Left lung (tissue), 4 donors: ENCODE measurements at regions not wholly inside any gene's neighbourhood (a gene's known extent, or its start where the extent isn't known, plus 50 kb on each side); places are given as distances from the start of the nearest gene placed in this dataset.

Experiments used
- ATAC-seq: fragments of 200-7000 bp; cut with Tn5 transposase; one replicate; pipeline ENCODE4 v1.9.1; 2020; ENCODE audit warnings: moderate library complexity
- DNase-seq, 4 donors: peaks; one replicate each; pipeline ENCODE4 v3.0.0-alpha.2; 2013 to 2020
- H3K27ac ChIP-seq, 2 donors: fragments of 200-600 bp; sonication (generic) in 1 of 2; one replicate each; pipeline versions ENCODE4 v1.5.0 to v1.8.0; 2020 to 2021
- H3K27me3 ChIP-seq, 2 donors: fragments of 200-600 bp; sonication (generic) in 1 of 2; one replicate each; pipeline versions ENCODE4 v1.5.0 to v1.8.0; 2020 to 2021
- H3K36me3 ChIP-seq, 2 donors: fragments of 200-600 bp; sonication (generic) in 1 of 2; one replicate each; pipeline versions ENCODE4 v1.5.0 to v1.8.0; 2020 to 2021
- H3K4me1 ChIP-seq, 2 donors: fragments of 200-600 bp; one replicate each; pipeline ENCODE4 v1.8.0; 2021
- H3K4me3 ChIP-seq, 2 donors: fragments of 200-600 bp; sonication (generic) in 1 of 2; one replicate each; pipeline versions ENCODE4 v1.5.0 to v1.8.0; 2020 to 2021; ENCODE audit warnings: mild to moderate bottlenecking in 1 of 2
- H3K9me3 ChIP-seq, 2 donors: fragments of 200-600 bp; sonication (generic) in 1 of 2; one replicate each; pipeline versions ENCODE4 v1.5.0 to v1.8.0; 2020 to 2021
- CTCF ChIP-seq, 2 donors: fragments of 200-600 bp; sonication (generic) in 1 of 2; IDR thresholded peaks; one replicate each; pipeline versions ENCODE4 v1.5.0 to v1.8.0; 2021; ENCODE audit warnings: antibody characterized with exemption in 2 of 2
- intact Hi-C, 2 donors: fragments of 100-400 bp; cut with DNase I; formaldehyde crosslinking; loops; one replicate each; pipeline versions ENCODE4 v1.11.2 to v1.14.2; 2022
- donor health status: DM: no; HTN: yes; CAD: no.
- donor health status: DM: no; HTN: no; CAD: no.

DNA sequence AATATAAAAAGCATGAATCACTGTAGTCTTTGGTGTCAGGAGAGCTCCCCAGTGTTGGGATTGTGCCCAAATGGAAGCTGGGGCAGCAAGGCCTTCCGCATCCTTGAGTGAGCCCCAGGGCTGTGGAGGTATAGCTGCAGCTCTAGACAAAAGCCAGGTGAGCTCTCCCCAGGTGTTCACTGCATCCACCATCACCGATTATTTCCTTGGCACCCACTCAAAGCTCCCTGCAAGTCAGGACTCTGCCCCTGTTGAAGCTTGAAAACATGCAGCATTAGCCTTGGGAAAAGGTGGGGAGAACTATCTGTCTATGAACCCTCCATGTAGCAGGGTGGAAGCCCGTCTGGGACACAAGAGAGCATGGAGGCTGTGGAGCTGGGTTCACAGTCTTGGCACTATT, 228.8 kb downstream of the BMP7 start:
- Histone ChIP-seq H3K4me3 (no peak overlapping the region), H3K27me3 (peaks cover 0 to 59% of the 10 kb centered on the region in 2 donors), H3K27ac (no peak overlapping the region), H3K9me3 (peaks cover 0 to 4% of the 10 kb centered on the region in 2 donors), H3K36me3 (no peaks in the 10 kb centered on the region), H3K4me1 (no peaks in the 10 kb centered on the region)
- ATAC-seq, result no peak
- no peak for DNase-seq
- TF ChIP-seq CTCF (IDR thresholded peaks at IDR 0.05), result no peak
- intact Hi-C loops, result no loop called here

DNA sequence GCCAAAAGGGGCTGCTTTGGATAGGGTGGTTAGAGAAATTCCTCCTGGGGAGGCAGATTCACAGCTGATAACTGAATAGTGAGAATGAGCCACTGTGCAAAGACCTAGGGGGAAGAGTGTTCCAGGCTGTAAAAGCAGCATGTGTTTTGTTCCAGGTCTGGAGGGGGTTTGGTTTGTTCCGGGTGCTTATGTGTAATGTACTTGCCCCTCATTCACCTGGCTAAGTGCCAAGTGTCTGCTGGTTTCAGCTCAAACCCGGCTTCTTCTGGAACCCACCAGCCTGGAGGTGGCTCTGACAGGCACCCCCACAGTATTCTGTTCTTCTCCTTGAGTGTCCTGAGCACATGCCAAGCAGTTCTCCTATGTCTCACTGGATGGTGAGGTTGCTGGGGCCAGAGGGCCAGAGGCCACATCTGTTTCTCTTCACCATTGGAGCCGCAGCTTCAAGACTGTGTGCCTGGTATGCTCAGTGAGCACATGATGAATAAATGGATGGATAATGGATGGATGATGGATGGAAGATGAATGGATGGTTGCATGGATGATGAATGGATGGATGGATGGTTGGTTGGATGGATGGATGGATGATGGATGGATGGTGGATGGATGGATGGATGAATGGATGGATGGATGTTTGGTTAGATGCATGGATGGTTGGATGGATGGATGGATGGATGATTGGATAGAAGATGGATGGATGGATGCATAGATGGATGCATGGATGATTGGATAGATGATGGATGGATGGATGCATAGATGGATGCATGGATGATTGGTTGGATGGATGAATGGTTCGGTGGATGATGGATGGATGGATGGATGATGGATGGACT, 227.6 kb downstream of the BMP7 start:
- H3K27ac ChIP-seq, result no peak overlapping the region
- ATAC-seq (no peak), DNase-seq (no peak)
- peaks cover 0 to 4% of the 10 kb centered on the region in 2 donors for H3K9me3 ChIP-seq
- H3K4me3 ChIP-seq, result no peak overlapping the region
- intact Hi-C loops, result no loop called here
- H3K36me3 ChIP-seq, result no peaks in the 10 kb centered on the region
- no peak for TF ChIP-seq CTCF (IDR thresholded peaks at IDR 0.05)
- H3K4me1 ChIP-seq, result no peaks in the 10 kb centered on the region
- H3K27me3 ChIP-seq, result peaks cover 0 to 60% of the 10 kb centered on the region in 2 donors

- Histone ChIP-seq H3K9me3 (no peaks in the 10 kb centered on the region), H3K36me3 (no peaks in the 10 kb centered on the region), H3K27me3 (peaks cover 0 to 58% of the 10 kb centered on the region in 2 donors), H3K27ac (no peak overlapping the region), H3K4me3 (no peak overlapping the region), H3K4me1 (no peaks in the 10 kb centered on the region)
- TF ChIP-seq CTCF (IDR thresholded peaks at IDR 0.05), result no peak
- no peak for DNase-seq
- ATAC-seq, result no peak
- intact Hi-C loops, result no loop called here
Observed at GRCh38 chr20:57040466-57040865, 226.0 kb downstream of the BMP7 start.

- H3K27me3 ChIP-seq, result peaks cover 0 to 54% of the 10 kb centered on the region in 2 donors
- no peaks in the 10 kb centered on the region for H3K36me3 ChIP-seq
- ATAC-seq (no peak), DNase-seq (no peak)
- H3K4me3 ChIP-seq, result no peak overlapping the region
- no peak for TF ChIP-seq CTCF (IDR thresholded peaks at IDR 0.05)
- no peak overlapping the region for H3K27ac ChIP-seq
- intact Hi-C loops, result no loop called here
- no peaks in the 10 kb centered on the region for H3K4me1 ChIP-seq
- H3K9me3 ChIP-seq, result no peaks in the 10 kb centered on the region
Observed at GRCh38 chr20:57040924-57041323, 225.5 kb downstream of the BMP7 start.

- intact Hi-C loops, result no loop called here
- DNase-seq (no peak), ATAC-seq (no peak)
- H3K4me3 ChIP-seq, result no peak overlapping the region
- TF ChIP-seq CTCF (IDR thresholded peaks at IDR 0.05), result no peak
- peaks cover 0 to 65% of the 10 kb centered on the region in 2 donors for H3K27me3 ChIP-seq
- H3K9me3 ChIP-seq, result no peaks in the 10 kb centered on the region
- no peaks in the 10 kb centered on the region for H3K4me1 ChIP-seq
- H3K27ac ChIP-seq, result no peak overlapping the region
- H3K36me3 ChIP-seq, result no peaks in the 10 kb centered on the region
Observed at GRCh38 chr20:57043091-57043490, 223.3 kb downstream of the BMP7 start.
